HUDEP-2 (cell line): ENCODE measurements at regions not wholly inside any gene's neighbourhood (a gene's known extent, or its start where the extent isn't known, plus 50 kb on each side); places are given as distances from the start of the nearest gene placed in this dataset.
"Not testable (repeated sequence)": the region's sequence is repeated elsewhere in the genome, so short reads cannot be mapped to it uniquely, and the experiment has no call there.

Experiments used
- DNase-seq, 76 experiments: peaks; one replicate each; lab custom pipeline; 2025; ENCODE audit not compliant: unreplicated experiment in 76 of 76; lab: John Stamatoyannopoulos, UW

- no peak for DNase-seq
These were observed 301.3 kb upstream of the STXBP6 start for GRCh38 chr14:25351269-25351668.

GRCh38 chr14:25350802-25351201 is 300.9 kb upstream of the STXBP6 start:
- no peak for DNase-seq

GRCh38 chr14:25350021-25350420 is 300.1 kb upstream of the STXBP6 start:
- DNase-seq = no peak

- DNase-seq = no peak
These were observed 299.3 kb upstream of the STXBP6 start for GRCh38 chr14:25349269-25349668.

GRCh38 chr14:25340882-25341281 is 290.9 kb upstream of the STXBP6 start:
- no peak for DNase-seq

GRCh38 chr14:25322784-25323183 is 272.8 kb upstream of the STXBP6 start:
- DNase-seq = no peak

GRCh38 chr14:25316007-25316406 is 266.1 kb upstream of the STXBP6 start:
- not testable (repeated sequence) for DNase-seq

GRCh38 chr14:25308244-25308643 is 258.3 kb upstream of the STXBP6 start:
- no peak for DNase-seq

GRCh38 chr14:25303934-25304333 is 254.0 kb upstream of the STXBP6 start:
- no peak for DNase-seq

- no peak for DNase-seq
These were observed 248.3 kb upstream of the STXBP6 start for GRCh38 chr14:25298238-25298637.

- DNase-seq = not testable (repeated sequence)
These were observed 240.2 kb upstream of the STXBP6 start for GRCh38 chr14:25290154-25290553.

GRCh38 chr14:25274529-25274928 is 224.6 kb upstream of the STXBP6 start:
- no peak for DNase-seq

GRCh38 chr14:25267186-25267585 is 217.2 kb upstream of the STXBP6 start:
- no peak for DNase-seq

GRCh38 chr14:25259470-25259869 is 209.5 kb upstream of the STXBP6 start:
- no peak for DNase-seq

GRCh38 chr14:25252793-25253192 is 202.8 kb upstream of the STXBP6 start:
- DNase-seq = no peak

GRCh38 chr14:25250516-25250915 is 200.6 kb upstream of the STXBP6 start:
- no peak for DNase-seq

GRCh38 chr14:25247609-25248008 is 197.7 kb upstream of the STXBP6 start:
- no peak for DNase-seq

- DNase-seq = no peak
These were observed 196.8 kb upstream of the STXBP6 start for GRCh38 chr14:25246751-25247150.

- DNase-seq = no peak
These were observed 189.2 kb upstream of the STXBP6 start for GRCh38 chr14:25239170-25239569.

- DNase-seq = peak in 1 of 76 experiments; percentile 1
These were observed 187.9 kb upstream of the STXBP6 start for GRCh38 chr14:25237845-25238244.

GRCh38 chr14:25233613-25234012 is 183.7 kb upstream of the STXBP6 start:
- DNase-seq = no peak

GRCh38 chr14:25231004-25231403 is 181.1 kb upstream of the STXBP6 start:
- DNase-seq = no peak

GRCh38 chr14:25226214-25226613 is 176.3 kb upstream of the STXBP6 start:
- DNase-seq = no peak

GRCh38 chr14:25222256-25222655 is 172.3 kb upstream of the STXBP6 start:
- DNase-seq = no peak
